GM23338 (cell line): ENCODE measurements at regions not wholly inside any gene's neighbourhood (a gene's known extent, or its start where the extent isn't known, plus 50 kb on each side); places are given as distances from the start of the nearest gene placed in this dataset.

Experiments
- ATAC-seq: fragments of 200-7000 bp; cut with Tn5 transposase; 3 replicates; pipeline ENCODE4 v1.9.1; 2020
- DNase-seq: peaks from one replicate; pipeline ENCODE4 v3.0.0-alpha.2; 2015; ENCODE audit warnings: low spot score
- H2AFZ ChIP-seq: fragments of 200-600 bp; sonication (generic); 2 replicates; pipeline ENCODE4 v1.8.0; 2016; ENCODE audit warnings: antibody characterized with exemption, mild to moderate bottlenecking, moderate library complexity
- H3F3A ChIP-seq: fragments of 200-600 bp; sonication (generic); replicated peaks from 2 replicates; pipeline ENCODE4 v1.8.0; 2017; ENCODE audit warnings: antibody characterized with exemption, mixed run types, low read depth
- H3K27ac ChIP-seq: fragments of 200-600 bp; sonication (generic); 2 replicates; pipeline ENCODE4 v1.6.1; 2016; ENCODE audit warnings: low read depth
- H3K27me3 ChIP-seq: fragments of 200-600 bp; sonication (generic); 2 replicates; pipeline ENCODE4 v1.8.0; 2016; ENCODE audit warnings: mild to moderate bottlenecking, mixed run types, moderate library complexity; ENCODE audit not compliant: insufficient read depth
- H3K36me3 ChIP-seq: fragments of 200-600 bp; sonication (generic); 2 replicates; pipeline ENCODE4 v1.8.0; 2016; ENCODE audit warnings: mild to moderate bottlenecking; ENCODE audit not compliant: insufficient read depth
- H3K4me1 ChIP-seq: fragments of 200-600 bp; sonication (generic); 2 replicates; pipeline ENCODE4 v1.8.0; 2016; ENCODE audit warnings: mild to moderate bottlenecking, moderate library complexity; ENCODE audit not compliant: insufficient read depth
- H3K4me2 ChIP-seq: fragments of 200-600 bp; sonication (generic); 2 replicates; pipeline ENCODE4 v1.7.1; 2017; ENCODE audit warnings: mixed run types
- H3K4me3 ChIP-seq: fragments of 200-600 bp; sonication (generic); 2 replicates; pipeline ENCODE4 v1.6.1; 2016; ENCODE audit warnings: mixed run types
- H3K79me2 ChIP-seq: fragments of 200-600 bp; sonication (generic); replicated peaks from 2 replicates; pipeline ENCODE4 v1.8.0; 2017; ENCODE audit warnings: mild to moderate bottlenecking; ENCODE audit not compliant: insufficient read depth
- H3K9me2 ChIP-seq: fragments of 200-600 bp; sonication (generic); 2 replicates; pipeline ENCODE4 v1.8.0; 2017; ENCODE audit not compliant: insufficient read depth
- H4K20me1 ChIP-seq: fragments of 200-600 bp; sonication (generic); replicated peaks from 2 replicates; pipeline ENCODE4 v1.8.0; 2017; ENCODE audit warnings: mild to moderate bottlenecking; ENCODE audit not compliant: insufficient read depth
- H3K27ac Mint-ChIP-seq: 2 replicates; pipeline ENCODE4 v1.8.0; 2020; ENCODE audit warnings: inconsistent platforms, mild to moderate bottlenecking, moderate library complexity, mixed read lengths
- H3K27me3 Mint-ChIP-seq: 3 replicates; pipeline ENCODE4 v1.8.0; 2022; ENCODE audit warnings: low read depth, mild to moderate bottlenecking, moderate library complexity, mixed read lengths, inconsistent platforms; ENCODE audit not compliant: insufficient read depth, poor library complexity
- H3K36me3 Mint-ChIP-seq: 3 replicates; pipeline ENCODE4 v1.8.0; 2021; ENCODE audit warnings: low read depth, mild to moderate bottlenecking, inconsistent platforms, moderate library complexity, mixed read lengths
- H3K4me1 Mint-ChIP-seq: 3 replicates; pipeline ENCODE4 v1.8.0; 2020; ENCODE audit warnings: mild to moderate bottlenecking, inconsistent platforms, mixed read lengths
- H3K4me3 Mint-ChIP-seq: 3 replicates; pipeline ENCODE4 v1.8.0; 2021; ENCODE audit warnings: moderate library complexity, mild to moderate bottlenecking, inconsistent platforms, mixed read lengths
- H3K9me3 Mint-ChIP-seq: 3 replicates; pipeline ENCODE4 v1.8.0; 2020; ENCODE audit warnings: moderate library complexity, mild to moderate bottlenecking, inconsistent platforms, mixed read lengths
- CREB1 ChIP-seq: fragments of 250-450 bp; sonication (Bioruptor Pico); IDR thresholded peaks from 2 replicates; pipeline ENCODE4 v1.5.0; 2020; ENCODE audit warnings: low read depth, mild to moderate bottlenecking, moderate library complexity
- ETS1 ChIP-seq: IDR thresholded peaks from 2 replicates; pipeline ENCODE4 v1.6.1; 2016; ENCODE audit warnings: antibody characterized with exemption
- EZH2 ChIP-seq: fragments of 200-600 bp; sonication (generic); IDR thresholded peaks from one replicate; pipeline ENCODE4 v1.8.0; 2017; ENCODE audit warnings: antibody characterized with exemption, mild to moderate bottlenecking, low read depth; ENCODE audit not compliant: unreplicated experiment
- EZH2phosphoT487 ChIP-seq: fragments of 200-600 bp; sonication (generic); IDR thresholded peaks from one replicate; pipeline ENCODE4 v1.8.1; 2018; ENCODE audit warnings: antibody characterized with exemption; ENCODE audit not compliant: unreplicated experiment
- JUNB ChIP-seq: IDR thresholded peaks from one replicate; pipeline ENCODE4 v1.6.1; 2016; ENCODE audit warnings: antibody characterized with exemption; ENCODE audit not compliant: unreplicated experiment
- NANOG ChIP-seq: IDR thresholded peaks from 2 replicates; pipeline ENCODE4 v1.6.1; 2016; ENCODE audit warnings: antibody characterized with exemption, borderline replicate concordance
- POLR2AphosphoS5 ChIP-seq: IDR thresholded peaks from 2 replicates; pipeline ENCODE4 v1.6.1; 2016; ENCODE audit warnings: antibody characterized with exemption, low read depth
- REST ChIP-seq: IDR thresholded peaks from one replicate; pipeline ENCODE4 v1.6.1; 2018; ENCODE audit warnings: antibody characterized with exemption; ENCODE audit not compliant: unreplicated experiment
- STAT1 ChIP-seq: IDR thresholded peaks from one replicate; pipeline ENCODE4 v1.6.1; 2016; ENCODE audit warnings: antibody characterized with exemption; ENCODE audit not compliant: unreplicated experiment
- ZNF114 ChIP-seq: fragments of 250-450 bp; sonication (Bioruptor Pico); IDR thresholded peaks from 2 replicates; pipeline ENCODE4 v1.5.0; 2020; ENCODE audit warnings: mild to moderate bottlenecking, moderate library complexity
- ZNF331 ChIP-seq: fragments of 250-450 bp; sonication (Bioruptor Pico); IDR thresholded peaks from 2 replicates; pipeline ENCODE4 v1.5.0; 2020; ENCODE audit warnings: low read depth, mild to moderate bottlenecking, moderate library complexity
- TF ChIP-seq, protein P1 (sequence below): fragments of 250-450 bp; sonication (Bioruptor Pico); IDR thresholded peaks from 2 replicates; pipeline ENCODE4 v1.5.0; 2020; ENCODE audit warnings: mild to moderate bottlenecking, moderate library complexity

GRCh38 chr1:96934282-96934681, 212.7 kb downstream of the PTBP2 start:
- no peak overlapping the region for H3K27ac ChIP-seq
- Mint-ChIP-seq H3K4me3 (no peak overlapping the region), H3K27ac (no peak overlapping the region), H3K27me3 (no peaks in the 10 kb centered on the region), H3K4me1 (peaks cover 7% of the 10 kb centered on the region; the same call in 2 of the 3 replicates), H3K36me3 (no peaks in the 10 kb centered on the region), H3K9me3 (no peaks in the 10 kb centered on the region)
- no peaks in the 10 kb centered on the region for H3F3A ChIP-seq
- H3K79me2 ChIP-seq = no peaks in the 10 kb centered on the region
- ATAC-seq (peak; percentile 64), DNase-seq (peak; percentile 39)
- H3K4me2 ChIP-seq = no peak overlapping the region
- H3K27me3 ChIP-seq = no peaks in the 10 kb centered on the region
- peak overlapping the region; percentile 40; the same call in 1 of the 2 replicates for H2AFZ ChIP-seq
- no peak for TF ChIP-seq EZH2
- no peak for TF ChIP-seq JUNB
- TF ChIP-seq ETS1 = no peak
- no peak for TF ChIP-seq EZH2phosphoT487
- TF ChIP-seq REST = no peak
- no peak for TF ChIP-seq NANOG
- TF ChIP-seq ZNF331 (CRISPR knock-in tag) = no peak
- no peak for TF ChIP-seq POLR2AphosphoS5
- TF ChIP-seq ZNF114 (CRISPR knock-in tag) = no peak
- TF ChIP-seq, protein P1, sequence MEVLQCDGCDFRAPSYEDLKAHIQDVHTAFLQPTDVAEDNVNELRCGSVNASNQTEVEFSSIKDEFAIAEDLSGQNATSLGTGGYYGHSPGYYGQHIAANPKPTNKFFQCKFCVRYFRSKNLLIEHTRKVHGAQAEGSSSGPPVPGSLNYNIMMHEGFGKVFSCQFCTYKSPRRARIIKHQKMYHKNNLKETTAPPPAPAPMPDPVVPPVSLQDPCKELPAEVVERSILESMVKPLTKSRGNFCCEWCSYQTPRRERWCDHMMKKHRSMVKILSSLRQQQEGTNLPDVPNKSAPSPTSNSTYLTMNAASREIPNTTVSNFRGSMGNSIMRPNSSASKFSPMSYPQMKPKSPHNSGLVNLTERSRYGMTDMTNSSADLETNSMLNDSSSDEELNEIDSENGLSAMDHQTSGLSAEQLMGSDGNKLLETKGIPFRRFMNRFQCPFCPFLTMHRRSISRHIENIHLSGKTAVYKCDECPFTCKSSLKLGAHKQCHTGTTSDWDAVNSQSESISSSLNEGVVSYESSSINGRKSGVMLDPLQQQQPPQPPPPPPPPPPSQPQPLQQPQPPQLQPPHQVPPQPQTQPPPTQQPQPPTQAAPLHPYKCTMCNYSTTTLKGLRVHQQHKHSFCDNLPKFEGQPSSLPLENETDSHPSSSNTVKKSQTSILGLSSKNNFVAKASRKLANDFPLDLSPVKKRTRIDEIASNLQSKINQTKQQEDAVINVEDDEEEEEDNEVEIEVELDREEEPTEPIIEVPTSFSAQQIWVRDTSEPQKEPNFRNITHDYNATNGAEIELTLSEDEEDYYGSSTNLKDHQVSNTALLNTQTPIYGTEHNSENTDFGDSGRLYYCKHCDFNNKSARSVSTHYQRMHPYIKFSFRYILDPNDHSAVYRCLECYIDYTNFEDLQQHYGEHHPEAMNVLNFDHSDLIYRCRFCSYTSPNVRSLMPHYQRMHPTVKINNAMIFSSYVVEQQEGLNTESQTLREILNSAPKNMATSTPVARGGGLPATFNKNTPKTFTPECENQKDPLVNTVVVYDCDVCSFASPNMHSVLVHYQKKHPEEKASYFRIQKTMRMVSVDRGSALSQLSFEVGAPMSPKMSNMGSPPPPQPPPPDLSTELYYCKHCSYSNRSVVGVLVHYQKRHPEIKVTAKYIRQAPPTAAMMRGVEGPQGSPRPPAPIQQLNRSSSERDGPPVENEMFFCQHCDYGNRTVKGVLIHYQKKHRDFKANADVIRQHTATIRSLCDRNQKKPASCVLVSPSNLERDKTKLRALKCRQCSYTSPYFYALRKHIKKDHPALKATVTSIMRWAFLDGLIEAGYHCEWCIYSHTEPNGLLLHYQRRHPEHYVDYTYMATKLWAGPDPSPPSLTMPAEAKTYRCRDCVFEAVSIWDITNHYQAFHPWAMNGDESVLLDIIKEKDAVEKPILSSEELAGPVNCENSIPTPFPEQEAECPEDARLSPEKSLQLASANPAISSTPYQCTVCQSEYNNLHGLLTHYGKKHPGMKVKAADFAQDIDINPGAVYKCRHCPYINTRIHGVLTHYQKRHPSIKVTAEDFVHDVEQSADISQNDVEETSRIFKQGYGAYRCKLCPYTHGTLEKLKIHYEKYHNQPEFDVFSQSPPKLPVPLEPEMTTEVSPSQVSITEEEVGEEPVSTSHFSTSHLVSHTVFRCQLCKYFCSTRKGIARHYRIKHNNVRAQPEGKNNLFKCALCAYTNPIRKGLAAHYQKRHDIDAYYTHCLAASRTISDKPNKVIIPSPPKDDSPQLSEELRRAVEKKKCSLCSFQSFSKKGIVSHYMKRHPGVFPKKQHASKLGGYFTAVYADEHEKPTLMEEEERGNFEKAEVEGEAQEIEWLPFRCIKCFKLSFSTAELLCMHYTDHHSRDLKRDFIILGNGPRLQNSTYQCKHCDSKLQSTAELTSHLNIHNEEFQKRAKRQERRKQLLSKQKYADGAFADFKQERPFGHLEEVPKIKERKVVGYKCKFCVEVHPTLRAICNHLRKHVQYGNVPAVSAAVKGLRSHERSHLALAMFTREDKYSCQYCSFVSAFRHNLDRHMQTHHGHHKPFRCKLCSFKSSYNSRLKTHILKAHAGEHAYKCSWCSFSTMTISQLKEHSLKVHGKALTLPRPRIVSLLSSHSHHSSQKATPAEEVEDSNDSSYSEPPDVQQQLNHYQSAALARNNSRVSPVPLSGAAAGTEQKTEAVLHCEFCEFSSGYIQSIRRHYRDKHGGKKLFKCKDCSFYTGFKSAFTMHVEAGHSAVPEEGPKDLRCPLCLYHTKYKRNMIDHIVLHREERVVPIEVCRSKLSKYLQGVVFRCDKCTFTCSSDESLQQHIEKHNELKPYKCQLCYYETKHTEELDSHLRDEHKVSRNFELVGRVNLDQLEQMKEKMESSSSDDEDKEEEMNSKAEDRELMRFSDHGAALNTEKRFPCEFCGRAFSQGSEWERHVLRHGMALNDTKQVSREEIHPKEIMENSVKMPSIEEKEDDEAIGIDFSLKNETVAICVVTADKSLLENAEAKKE (CRISPR knock-in tag) = no peak
- no peak for TF ChIP-seq STAT1
- TF ChIP-seq CREB1 (CRISPR knock-in tag) = no peak
- no peaks in the 10 kb centered on the region for H3K36me3 ChIP-seq
- peaks cover 7% of the 10 kb centered on the region; the same call in 1 of the 2 replicates for H3K9me2 ChIP-seq
- no peaks in the 10 kb centered on the region for H4K20me1 ChIP-seq
- no peak overlapping the region for H3K4me3 ChIP-seq
- no peaks in the 10 kb centered on the region for H3K4me1 ChIP-seq
